ENCODE measurements at regions not wholly inside any gene's neighbourhood (a gene's known extent, or its start where the extent isn't known, plus 50 kb on each side); places are given as distances from the start of the nearest gene placed in this dataset.

DNA sequence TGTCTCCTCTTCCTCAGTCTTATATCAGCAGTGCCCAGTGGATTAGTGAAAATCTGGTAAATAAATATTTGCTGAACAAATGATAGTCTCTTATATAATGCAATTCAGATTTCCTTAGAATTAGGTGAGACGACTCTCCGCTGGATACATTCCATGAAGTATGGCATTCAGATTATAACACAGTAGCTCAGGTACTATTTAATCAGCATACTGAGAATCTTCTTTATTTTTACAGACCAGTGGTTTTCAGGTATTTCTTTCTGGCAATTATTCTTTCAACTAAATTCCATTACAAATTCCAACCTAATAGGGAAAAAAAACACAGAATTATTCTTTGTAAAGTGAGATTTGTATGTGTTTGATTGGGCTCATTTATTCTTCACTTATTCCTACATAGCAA lies 435.5 kb downstream of the TAF11L14 start:
- H3K4me1 Mint-ChIP-seq (ENCODE audit: low read depth): no peaks in the 10 kb centered on the region
- DNase-seq (ENCODE audit: low spot score, unreplicated experiment): no peak
- no peaks in the 10 kb centered on the region for H3K27me3 Mint-ChIP-seq
- H3K36me3 Mint-ChIP-seq (ENCODE audit: insufficient read depth): no peaks in the 10 kb centered on the region
- TF ChIP-seq, protein P1, sequence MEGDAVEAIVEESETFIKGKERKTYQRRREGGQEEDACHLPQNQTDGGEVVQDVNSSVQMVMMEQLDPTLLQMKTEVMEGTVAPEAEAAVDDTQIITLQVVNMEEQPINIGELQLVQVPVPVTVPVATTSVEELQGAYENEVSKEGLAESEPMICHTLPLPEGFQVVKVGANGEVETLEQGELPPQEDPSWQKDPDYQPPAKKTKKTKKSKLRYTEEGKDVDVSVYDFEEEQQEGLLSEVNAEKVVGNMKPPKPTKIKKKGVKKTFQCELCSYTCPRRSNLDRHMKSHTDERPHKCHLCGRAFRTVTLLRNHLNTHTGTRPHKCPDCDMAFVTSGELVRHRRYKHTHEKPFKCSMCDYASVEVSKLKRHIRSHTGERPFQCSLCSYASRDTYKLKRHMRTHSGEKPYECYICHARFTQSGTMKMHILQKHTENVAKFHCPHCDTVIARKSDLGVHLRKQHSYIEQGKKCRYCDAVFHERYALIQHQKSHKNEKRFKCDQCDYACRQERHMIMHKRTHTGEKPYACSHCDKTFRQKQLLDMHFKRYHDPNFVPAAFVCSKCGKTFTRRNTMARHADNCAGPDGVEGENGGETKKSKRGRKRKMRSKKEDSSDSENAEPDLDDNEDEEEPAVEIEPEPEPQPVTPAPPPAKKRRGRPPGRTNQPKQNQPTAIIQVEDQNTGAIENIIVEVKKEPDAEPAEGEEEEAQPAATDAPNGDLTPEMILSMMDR (IDR thresholded peaks at IDR 0.05; ENCODE audit: unreplicated experiment): no peak
- H3K27ac Mint-ChIP-seq: no peak overlapping the region
- no peak overlapping the region for H3K4me3 Mint-ChIP-seq (ENCODE audit: low read depth)
- H3K9me3 Mint-ChIP-seq (ENCODE audit: low read depth): no peaks in the 10 kb centered on the region

DNA sequence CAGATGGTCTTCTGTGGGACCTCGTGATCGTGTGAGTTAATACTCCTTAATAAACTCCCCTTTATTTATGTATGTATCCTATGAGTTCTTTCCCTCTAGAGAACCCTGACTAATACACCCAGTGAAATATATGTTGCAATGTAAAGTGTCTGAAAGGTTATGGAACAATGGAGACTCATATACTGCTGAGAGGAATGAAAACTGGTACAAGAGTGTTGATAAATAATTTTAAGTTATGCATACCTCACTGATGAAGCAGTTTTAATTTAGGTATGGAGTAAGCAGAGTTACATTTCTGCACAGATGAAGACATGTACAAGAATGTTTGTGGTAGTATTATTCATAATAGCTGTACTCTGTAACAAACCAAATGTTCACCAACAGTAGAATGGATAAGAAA lies 438.3 kb downstream of the TAF11L14 start:
- no peaks in the 10 kb centered on the region for H3K27me3 Mint-ChIP-seq
- H3K9me3 Mint-ChIP-seq (ENCODE audit: low read depth): no peaks in the 10 kb centered on the region
- H3K4me1 Mint-ChIP-seq (ENCODE audit: low read depth): no peaks in the 10 kb centered on the region
- no peak overlapping the region for H3K4me3 Mint-ChIP-seq (ENCODE audit: low read depth)
- no peak overlapping the region for H3K27ac Mint-ChIP-seq
- no peak for DNase-seq (ENCODE audit: low spot score, unreplicated experiment)
- TF ChIP-seq, protein P1 (IDR thresholded peaks at IDR 0.05; ENCODE audit: unreplicated experiment): no peak
- H3K36me3 Mint-ChIP-seq (ENCODE audit: insufficient read depth): no peaks in the 10 kb centered on the region

DNA sequence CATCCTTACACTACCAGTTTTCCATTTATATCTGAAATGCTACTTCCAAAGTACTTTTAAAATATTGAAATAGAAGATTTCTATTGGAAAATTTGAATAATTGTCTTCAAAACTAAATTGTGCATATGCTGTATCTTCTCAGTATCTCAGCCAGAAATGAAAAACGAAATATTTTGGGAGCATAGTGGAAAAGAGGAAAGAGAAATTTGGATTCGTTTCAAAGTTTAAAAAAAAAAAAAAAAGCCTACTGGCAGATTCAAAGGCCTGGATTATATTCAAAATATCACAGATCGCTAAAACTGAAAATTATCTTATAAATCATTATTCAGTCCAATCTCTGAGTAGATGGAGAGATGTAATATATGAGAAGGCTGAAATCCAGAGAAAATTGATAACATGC lies 440.7 kb downstream of the TAF11L14 start:
- DNase-seq (ENCODE audit: low spot score, unreplicated experiment): no peak
- Mint-ChIP-seq H3K4me3 (ENCODE audit: low read depth) (no peak overlapping the region), H3K4me1 (ENCODE audit: low read depth) (no peaks in the 10 kb centered on the region), H3K27me3 (no peaks in the 10 kb centered on the region), H3K9me3 (ENCODE audit: low read depth) (no peaks in the 10 kb centered on the region), H3K27ac (no peak overlapping the region), H3K36me3 (ENCODE audit: insufficient read depth) (no peaks in the 10 kb centered on the region)
- TF ChIP-seq, protein P1 (IDR thresholded peaks at IDR 0.05; ENCODE audit: unreplicated experiment): no peak

DNA sequence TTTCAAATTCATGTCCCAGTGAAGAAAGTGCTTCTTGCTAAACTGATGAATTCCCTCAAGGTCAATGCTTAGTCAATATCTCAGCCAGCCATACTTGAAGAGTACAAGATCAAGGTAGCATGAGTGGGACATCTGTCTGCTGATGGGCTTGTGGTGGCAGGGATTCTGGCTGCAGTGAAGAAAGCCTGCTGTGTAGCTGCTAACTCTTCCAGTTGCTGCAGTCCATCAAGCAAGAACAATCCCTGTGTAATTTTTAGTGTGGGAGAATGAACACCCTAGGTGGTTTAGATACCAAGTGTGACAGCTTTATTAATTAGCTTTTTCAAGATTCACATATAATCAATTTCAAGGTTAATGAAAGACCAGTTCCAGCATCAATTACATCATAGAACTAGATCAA lies 443.9 kb downstream of the TAF11L14 start:
- TF ChIP-seq, protein P1 (IDR thresholded peaks at IDR 0.05; ENCODE audit: unreplicated experiment): no peak
- H3K4me1 Mint-ChIP-seq (ENCODE audit: low read depth): no peaks in the 10 kb centered on the region
- no peaks in the 10 kb centered on the region for H3K9me3 Mint-ChIP-seq (ENCODE audit: low read depth)
- H3K27me3 Mint-ChIP-seq: no peaks in the 10 kb centered on the region
- H3K4me3 Mint-ChIP-seq (ENCODE audit: low read depth): no peak overlapping the region
- H3K27ac Mint-ChIP-seq: no peak overlapping the region
- no peaks in the 10 kb centered on the region for H3K36me3 Mint-ChIP-seq (ENCODE audit: insufficient read depth)
- DNase-seq (ENCODE audit: low spot score, unreplicated experiment): no peak

DNA sequence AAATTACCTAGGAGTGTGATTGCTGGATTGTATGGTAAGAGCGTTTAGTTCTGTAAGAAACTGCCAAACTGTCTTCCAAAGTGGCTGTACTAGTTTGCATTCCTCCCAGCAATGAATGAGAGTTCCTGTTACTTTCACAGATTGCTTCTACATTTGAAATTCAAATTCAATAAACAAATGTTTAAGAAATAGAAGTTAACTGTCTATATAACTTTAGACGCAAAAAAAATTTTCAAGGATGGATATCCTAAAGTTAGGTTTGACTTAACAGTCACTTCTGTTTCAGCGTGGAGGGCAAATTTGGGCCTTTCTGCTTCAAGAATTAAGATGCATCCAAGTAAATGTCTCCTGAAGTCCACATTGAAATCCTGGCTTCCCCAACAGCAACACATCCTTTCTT lies 445.6 kb downstream of the TAF11L14 start:
- TF ChIP-seq, protein P1 (IDR thresholded peaks at IDR 0.05; ENCODE audit: unreplicated experiment): no peak
- no peaks in the 10 kb centered on the region for H3K9me3 Mint-ChIP-seq (ENCODE audit: low read depth)
- H3K27me3 Mint-ChIP-seq: no peaks in the 10 kb centered on the region
- no peak for DNase-seq (ENCODE audit: low spot score, unreplicated experiment)
- H3K27ac Mint-ChIP-seq: no peak overlapping the region
- no peaks in the 10 kb centered on the region for H3K36me3 Mint-ChIP-seq (ENCODE audit: insufficient read depth)
- no peaks in the 10 kb centered on the region for H3K4me1 Mint-ChIP-seq (ENCODE audit: low read depth)
- no peak overlapping the region for H3K4me3 Mint-ChIP-seq (ENCODE audit: low read depth)

Measured in progenitor cell of endocrine pancreas (in vitro differentiated cells).